MM.1S (cell line): ENCODE measurements at regions not wholly inside any gene's neighbourhood (a gene's known extent, or its start where the extent isn't known, plus 50 kb on each side); places are given as distances from the start of the nearest gene placed in this dataset.

Experiments used
- CTCF ChIP-seq: fragments of 300-600 bp; sonication (generic); IDR thresholded peaks from 2 replicates; pipeline ENCODE4 v1.5.1; 2016; ENCODE audit warnings: antibody characterized with exemption, low read length, mixed read lengths
- EZH2 ChIP-seq: fragments of 300-600 bp; sonication (generic); optimal IDR thresholded peaks from 2 replicates; pipeline ENCODE3; 2017; ENCODE audit warnings: low read depth, mild to moderate bottlenecking, antibody characterized with exemption, low read length, mixed read lengths

- TF ChIP-seq EZH2 (no peak), CTCF (no peak)
These were observed 458.6 kb downstream of the INHBA start for GRCh38 chr7:41244246-41244645.
